ENCODE measurements at regions not wholly inside any gene's neighbourhood (a gene's known extent, or its start where the extent isn't known, plus 50 kb on each side); places are given as distances from the start of the nearest gene placed in this dataset.

DNA sequence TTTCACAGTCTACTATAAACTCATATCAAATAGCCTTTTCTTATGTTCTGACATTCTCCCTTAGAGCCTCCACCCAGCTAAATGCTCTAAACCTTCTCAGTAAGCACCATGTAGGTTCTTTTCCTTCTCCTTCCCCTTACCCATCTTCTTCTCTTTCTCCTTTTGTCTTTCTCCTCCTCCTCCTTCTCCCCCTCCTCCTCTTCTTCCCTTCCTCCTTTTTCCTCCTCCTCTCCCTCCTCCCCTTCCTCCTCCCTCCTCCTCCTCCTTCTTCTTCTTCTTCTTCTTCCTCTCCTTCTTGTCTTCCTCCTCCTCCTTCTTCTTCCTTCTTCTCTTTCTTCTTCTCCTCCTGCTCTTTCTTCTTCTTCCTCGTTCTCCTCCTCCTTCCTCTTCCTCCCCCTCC, 85.2 kb upstream of the KCNAB1 start:
- no peak for TF ChIP-seq EZH2 (IDR thresholded peaks at IDR 0.05; ENCODE audit: insufficient read depth, low read length)
- TF ChIP-seq, protein P1, sequence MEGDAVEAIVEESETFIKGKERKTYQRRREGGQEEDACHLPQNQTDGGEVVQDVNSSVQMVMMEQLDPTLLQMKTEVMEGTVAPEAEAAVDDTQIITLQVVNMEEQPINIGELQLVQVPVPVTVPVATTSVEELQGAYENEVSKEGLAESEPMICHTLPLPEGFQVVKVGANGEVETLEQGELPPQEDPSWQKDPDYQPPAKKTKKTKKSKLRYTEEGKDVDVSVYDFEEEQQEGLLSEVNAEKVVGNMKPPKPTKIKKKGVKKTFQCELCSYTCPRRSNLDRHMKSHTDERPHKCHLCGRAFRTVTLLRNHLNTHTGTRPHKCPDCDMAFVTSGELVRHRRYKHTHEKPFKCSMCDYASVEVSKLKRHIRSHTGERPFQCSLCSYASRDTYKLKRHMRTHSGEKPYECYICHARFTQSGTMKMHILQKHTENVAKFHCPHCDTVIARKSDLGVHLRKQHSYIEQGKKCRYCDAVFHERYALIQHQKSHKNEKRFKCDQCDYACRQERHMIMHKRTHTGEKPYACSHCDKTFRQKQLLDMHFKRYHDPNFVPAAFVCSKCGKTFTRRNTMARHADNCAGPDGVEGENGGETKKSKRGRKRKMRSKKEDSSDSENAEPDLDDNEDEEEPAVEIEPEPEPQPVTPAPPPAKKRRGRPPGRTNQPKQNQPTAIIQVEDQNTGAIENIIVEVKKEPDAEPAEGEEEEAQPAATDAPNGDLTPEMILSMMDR (IDR thresholded peaks at IDR 0.05; ENCODE audit: insufficient read depth, low read depth, low read length) = no peak

Data from astrocyte (in vitro differentiated cells and primary cell).